DOHH2 (cell line): ENCODE measurements at regions not wholly inside any gene's neighbourhood (a gene's known extent, or its start where the extent isn't known, plus 50 kb on each side); places are given as distances from the start of the nearest gene placed in this dataset.
A peak's percentile ranks its signal among the peaks of the same experiment; 100 is the strongest.

Experiments
- H3F3A ChIP-seq: fragments of 200-600 bp; sonication (generic), shearing (Covaris generic); 2 replicates; pipeline ENCODE4 v1.6.0; 2016; ENCODE audit warnings: antibody characterized with exemption, mild to moderate bottlenecking; ENCODE audit not compliant: control insufficient read depth, insufficient read depth
- H3K27ac ChIP-seq: fragments of 200-600 bp; sonication (generic); 2 replicates; pipeline ENCODE4 v1.5.1; 2014; ENCODE audit warnings: low read depth, mild to moderate bottlenecking, low read length, moderate library complexity
- H3K27me3 ChIP-seq: fragments of 200-600 bp; sonication (generic); 2 replicates; pipeline ENCODE4 v1.6.1; 2014; ENCODE audit warnings: mild to moderate bottlenecking, low read length, mixed read lengths; ENCODE audit not compliant: control insufficient read depth
- H3K36me3 ChIP-seq: fragments of 200-600 bp; sonication (generic); 2 replicates; pipeline ENCODE4 v1.6.1; 2014; ENCODE audit warnings: mild to moderate bottlenecking, low read length, moderate library complexity, mixed read lengths; ENCODE audit not compliant: control insufficient read depth
- H3K4me1 ChIP-seq: fragments of 200-600 bp; sonication (generic); 2 replicates; pipeline ENCODE4 v1.6.1; 2014; ENCODE audit warnings: mild to moderate bottlenecking, low read length, mixed read lengths; ENCODE audit not compliant: control insufficient read depth
- H3K4me2 ChIP-seq: fragments of 200-600 bp; sonication (generic); 2 replicates; pipeline ENCODE4 v1.6.0; 2014; ENCODE audit warnings: mild to moderate bottlenecking, low read length, moderate library complexity
- H3K4me3 ChIP-seq: fragments of 200-600 bp; sonication (generic); 2 replicates; pipeline ENCODE4 v1.5.1; 2014; ENCODE audit warnings: mild to moderate bottlenecking, low read length, mixed read lengths
- H3K79me2 ChIP-seq: fragments of 200-600 bp; sonication (generic); 2 replicates; pipeline ENCODE4 v1.6.1; 2014; ENCODE audit warnings: mild to moderate bottlenecking, low read length, mixed read lengths; ENCODE audit not compliant: control insufficient read depth
- H3K9me2 ChIP-seq: fragments of 200-600 bp; sonication (generic); replicated peaks from 2 replicates; pipeline ENCODE4 v1.6.1; 2014; ENCODE audit warnings: mild to moderate bottlenecking, low read length, mixed read lengths; ENCODE audit not compliant: control insufficient read depth
- H3K9me3 ChIP-seq: fragments of 200-600 bp; sonication (generic); 2 replicates; pipeline ENCODE4 v1.6.1; 2014; ENCODE audit warnings: antibody characterized with exemption, low read length, mixed read lengths; ENCODE audit not compliant: control insufficient read depth, insufficient read depth
- H4K20me1 ChIP-seq: fragments of 200-600 bp; sonication (generic); 2 replicates; pipeline ENCODE4 v1.6.0; 2014; ENCODE audit warnings: low read depth, mild to moderate bottlenecking, antibody characterized with exemption, low read length, moderate library complexity; ENCODE audit not compliant: control insufficient read depth, insufficient read depth
- CTCF ChIP-seq: fragments of 200-600 bp; sonication (generic); IDR thresholded peaks from one replicate; pipeline ENCODE4 v1.5.1; 2014; ENCODE audit warnings: antibody characterized with exemption, mild to moderate bottlenecking, low read depth, low read length; ENCODE audit not compliant: poor library complexity, severe bottlenecking
- EZH2phosphoT487 ChIP-seq: fragments of 200-600 bp; sonication (generic); IDR thresholded peaks from 2 replicates; pipeline ENCODE4 v1.6.1; 2017; ENCODE audit warnings: borderline replicate concordance, mild to moderate bottlenecking, antibody characterized with exemption, low read length, moderate library complexity, mixed read lengths

- no peak overlapping the region for H3K4me2 ChIP-seq
- no peak for TF ChIP-seq CTCF
- no peak for TF ChIP-seq EZH2phosphoT487
Measured at GRCh38 chr10:2619916-2620315, 447.4 kb upstream of the PFKP start.

GRCh38 chr10:2619472-2619871 lies 447.9 kb upstream of the PFKP start:
- Histone ChIP-seq H3F3A (no peaks in the 10 kb centered on the region), H3K9me2 (no peaks in the 10 kb centered on the region), H4K20me1 (no peaks in the 10 kb centered on the region), H3K27ac (no peak overlapping the region), H3K9me3 (no peaks in the 10 kb centered on the region), H3K27me3 (no peaks in the 10 kb centered on the region), H3K4me2 (no peak overlapping the region), H3K79me2 (no peaks in the 10 kb centered on the region), H3K36me3 (no peaks in the 10 kb centered on the region), H3K4me1 (no peaks in the 10 kb centered on the region), H3K4me3 (no peak overlapping the region)
- TF ChIP-seq CTCF: peak; percentile 58
- no peak for TF ChIP-seq EZH2phosphoT487

More at GRCh38 chr10:2619916-2620315, 447.4 kb upstream of the PFKP start:
- Histone ChIP-seq H3K27me3 (no peaks in the 10 kb centered on the region), H3K79me2 (no peaks in the 10 kb centered on the region), H3K4me3 (no peak overlapping the region), H3F3A (no peaks in the 10 kb centered on the region), H3K36me3 (no peaks in the 10 kb centered on the region), H3K27ac (no peak overlapping the region), H4K20me1 (no peaks in the 10 kb centered on the region), H3K9me2 (no peaks in the 10 kb centered on the region), H3K4me1 (no peaks in the 10 kb centered on the region), H3K9me3 (no peaks in the 10 kb centered on the region)

GRCh38 chr10:2618690-2619089 lies 448.7 kb upstream of the PFKP start:
- H3K79me2 ChIP-seq: no peaks in the 10 kb centered on the region

More at GRCh38 chr10:2618690-2619089, 448.7 kb upstream of the PFKP start:
- H3K9me2 ChIP-seq: no peaks in the 10 kb centered on the region
- no peak overlapping the region for H3K4me3 ChIP-seq
- no peaks in the 10 kb centered on the region for H3K4me1 ChIP-seq
- no peak overlapping the region for H3K27ac ChIP-seq
- H3K4me2 ChIP-seq: no peak overlapping the region
- TF ChIP-seq CTCF (no peak), EZH2phosphoT487 (no peak)
- H3F3A ChIP-seq: no peaks in the 10 kb centered on the region
- H3K36me3 ChIP-seq: no peaks in the 10 kb centered on the region
- no peaks in the 10 kb centered on the region for H3K9me3 ChIP-seq
- H4K20me1 ChIP-seq: no peaks in the 10 kb centered on the region
- H3K27me3 ChIP-seq: no peaks in the 10 kb centered on the region
